NK-92 (cell line): ENCODE measurements at regions not wholly inside any gene's neighbourhood (a gene's known extent, or its start where the extent isn't known, plus 50 kb on each side); places are given as distances from the start of the nearest gene placed in this dataset.

Experiments used
- DNase-seq: peaks from one replicate; lab custom pipeline; 2025; ENCODE audit not compliant: unreplicated experiment; lab: John Stamatoyannopoulos, UW

- DNase-seq: no peak
Observed at GRCh38 chr3:72021531-72021930, 236.6 kb upstream of the PROK2 start.

GRCh38 chr3:72018343-72018984 is 233.5 kb upstream of the PROK2 start:
- DNase-seq: no peak

- no peak for DNase-seq
Observed at GRCh38 chr3:72017935-72018334, 233.0 kb upstream of the PROK2 start.

GRCh38 chr3:72017311-72017710 is 232.4 kb upstream of the PROK2 start:
- DNase-seq: no peak

GRCh38 chr3:72015463-72015862 is 230.5 kb upstream of the PROK2 start:
- no peak for DNase-seq

- DNase-seq: no peak
Observed at GRCh38 chr3:72013084-72013483, 228.1 kb upstream of the PROK2 start.

GRCh38 chr3:72012363-72012762 is 227.4 kb upstream of the PROK2 start:
- DNase-seq: no peak

GRCh38 chr3:72011485-72011884 is 226.5 kb upstream of the PROK2 start:
- DNase-seq: no peak

GRCh38 chr3:72009851-72010443 is 225.0 kb upstream of the PROK2 start:
- DNase-seq: no peak

GRCh38 chr3:72008226-72008996 is 223.5 kb upstream of the PROK2 start:
- no peak for DNase-seq

- DNase-seq: no peak
Observed at GRCh38 chr3:72006631-72007556, 221.9 kb upstream of the PROK2 start.

GRCh38 chr3:72004749-72005292 is 219.9 kb upstream of the PROK2 start:
- no peak for DNase-seq

GRCh38 chr3:72003936-72004335 is 219.0 kb upstream of the PROK2 start:
- no peak for DNase-seq

- no peak for DNase-seq
Observed at GRCh38 chr3:72001758-72002157, 216.8 kb upstream of the PROK2 start.

- DNase-seq: no peak
Observed at GRCh38 chr3:71998995-71999673, 214.2 kb upstream of the PROK2 start.

GRCh38 chr3:71997066-71997653 is 212.2 kb upstream of the PROK2 start:
- no peak for DNase-seq

GRCh38 chr3:71994906-71995305 is 210.0 kb upstream of the PROK2 start:
- DNase-seq: no peak

GRCh38 chr3:71994203-71994602 is 209.3 kb upstream of the PROK2 start:
- DNase-seq: no peak

- no peak for DNase-seq
Observed at GRCh38 chr3:71991681-71992080, 206.7 kb upstream of the PROK2 start.

GRCh38 chr3:71991046-71991445 is 206.1 kb upstream of the PROK2 start:
- DNase-seq: no peak
